ENCODE measurements at regions not wholly inside any gene's neighbourhood (a gene's known extent, or its start where the extent isn't known, plus 50 kb on each side); places are given as distances from the start of the nearest gene placed in this dataset.

GRCh38 chr18:52070291-52070756, 269.7 kb upstream of the DCC start (continued):
- TF ChIP-seq ZNF574 (CRISPR knock-in tag; IDR thresholded peaks at IDR 0.05) (peak; percentile 26; the same call in 1 of the 2 replicates), SIX4 (CRISPR knock-in tag; IDR thresholded peaks at IDR 0.05) (peak; percentile 94), ZNF264 (CRISPR knock-in tag; IDR thresholded peaks at IDR 0.05) (peak; percentile 59; the same call in 1 of the 2 replicates), ZHX1 (CRISPR knock-in tag; IDR thresholded peaks at IDR 0.05; ENCODE audit: low read depth) (no peak), THRA (CRISPR knock-in tag; IDR thresholded peaks at IDR 0.05; ENCODE audit: borderline replicate concordance) (peak; percentile 29; the same call in 1 of the 2 replicates), GATA4 (IDR thresholded peaks at IDR 0.05; ENCODE audit: borderline replicate concordance, low read depth) (peak; percentile 55; the same call in 1 of the 2 replicates), FOXA1 (IDR thresholded peaks at IDR 0.05) (no peak), FOXA1 (CRISPR knock-in tag; IDR thresholded peaks at IDR 0.05) (peak; percentile 29; the same call in 1 of the 2 replicates), ZNF337 (CRISPR knock-in tag; IDR thresholded peaks at IDR 0.05; ENCODE audit: borderline replicate concordance, low read depth) (0 out of 2 replicates have a peak, but pooled peaks have one; percentile 35), ZUFSP (CRISPR knock-in tag; IDR thresholded peaks at IDR 0.05; ENCODE audit: borderline replicate concordance) (no peak), EP300 (IDR thresholded peaks at IDR 0.05; ENCODE audit: low read depth in 2 of 2, low read length in 2 of 2) (peak in 1 of 2 experiments; percentile 79; a peak in 2 of 4 replicates), EP300 (CRISPR knock-in tag; IDR thresholded peaks at IDR 0.05; ENCODE audit: borderline replicate concordance) (peak; percentile 76), ZNF225 (CRISPR knock-in tag; IDR thresholded peaks at IDR 0.05) (no peak), FOXP1 (IDR thresholded peaks at IDR 0.05) (peak; percentile 70; the same call in 1 of the 2 replicates), FOXP1 (CRISPR knock-in tag; IDR thresholded peaks at IDR 0.05) (peak; percentile 72), ELF3 (CRISPR knock-in tag; IDR thresholded peaks at IDR 0.05) (peak; percentile 80), NCOA2 (CRISPR knock-in tag; IDR thresholded peaks at IDR 0.05) (peak; percentile 90), DPF2 (CRISPR knock-in tag; IDR thresholded peaks at IDR 0.05; ENCODE audit: borderline replicate concordance, low read depth) (peak; percentile 38; the same call in 1 of the 2 replicates), FOXM1 (CRISPR knock-in tag; IDR thresholded peaks at IDR 0.05) (no peak), ATM (IDR thresholded peaks at IDR 0.05; ENCODE audit: borderline replicate concordance) (no peak), SMC3 (IDR thresholded peaks at IDR 0.05; ENCODE audit: low read length) (peak; percentile 1; the same call in 1 of the 2 replicates)

Measured in HepG2 (cell line).